MCF 10A (cell line): ENCODE measurements at regions not wholly inside any gene's neighbourhood (a gene's known extent, or its start where the extent isn't known, plus 50 kb on each side); places are given as distances from the start of the nearest gene placed in this dataset.

Experiments used
- BruUV-seq: library from RNA; stranded (reverse); fragments of 400-500 nt; replicated peaks from 2 replicates; lab custom pipeline; 2021; lab: Mats Ljungman, UMichigan
- CTCF ChIA-PET: fragments of 300-600 bp; sonication (Branson Sonifier 250); formaldehyde crosslinking; extraction: SDS; loops from one replicate; lab custom pipeline; 2021; ENCODE audit warnings: antibody characterized with exemption, inconsistent platforms; lab: Yijun Ruan, JAX
- POLR2A ChIA-PET: fragments of 300-600, 350-650 bp; sonication (Branson Sonifier 250); formaldehyde crosslinking; extraction: SDS; loops from one replicate; lab custom pipeline; 2020; ENCODE audit warnings: antibody characterized with exemption, inconsistent platforms; lab: Yijun Ruan, JAX
- DNase-seq: peaks from one replicate; pipeline ENCODE4 v3.0.0-alpha.2; 2018; ENCODE audit not compliant: unreplicated experiment
- H3K27ac Mint-ChIP-seq: one replicate; pipeline ENCODE4 v1.8.0; 2022; ENCODE audit warnings: mild to moderate bottlenecking, low read depth, mixed read lengths; ENCODE audit not compliant: unreplicated experiment
- H3K27me3 Mint-ChIP-seq: one replicate; pipeline ENCODE4 v1.8.0; 2022; ENCODE audit warnings: mixed read lengths; ENCODE audit not compliant: insufficient read depth, unreplicated experiment
- H3K36me3 Mint-ChIP-seq: one replicate; pipeline ENCODE4 v1.8.0; 2022; ENCODE audit warnings: mild to moderate bottlenecking, moderate library complexity, mixed read lengths; ENCODE audit not compliant: insufficient read depth, unreplicated experiment
- H3K4me1 Mint-ChIP-seq: one replicate; pipeline ENCODE4 v1.8.0; 2022; ENCODE audit warnings: mixed read lengths; ENCODE audit not compliant: insufficient read depth, unreplicated experiment
- H3K4me3 Mint-ChIP-seq: one replicate; pipeline ENCODE4 v1.8.0; 2022; ENCODE audit warnings: mild to moderate bottlenecking, moderate library complexity, mixed read lengths; ENCODE audit not compliant: unreplicated experiment
- H3K9me3 Mint-ChIP-seq: one replicate; pipeline ENCODE4 v1.8.0; 2022; ENCODE audit warnings: mixed read lengths; ENCODE audit not compliant: unreplicated experiment
- CTCF ChIP-seq: fragments of 200-600 bp; IDR thresholded peaks from one replicate; pipeline ENCODE4 v1.8.0; 2022; ENCODE audit warnings: antibody characterized with exemption, mild to moderate bottlenecking; ENCODE audit not compliant: unreplicated experiment
- intact Hi-C: fragments of 100-400 bp; cut with micrococcal nuclease; formaldehyde crosslinking; loops from 2 replicates; pipeline ENCODE4 v1.14.1; 2022

GRCh38 chr5:145543968-145544367 lies 291.2 kb downstream of the PRELID2 start:
- H3K36me3 Mint-ChIP-seq: no peaks in the 10 kb centered on the region
- no TSS peak for BruUV-seq
- intact Hi-C loops: no loop called here
- DNase-seq: no peak
- no peak overlapping the region for H3K4me3 Mint-ChIP-seq
- H3K9me3 Mint-ChIP-seq: no peaks in the 10 kb centered on the region
- H3K4me1 Mint-ChIP-seq: peaks cover 6% of the 10 kb centered on the region
- no peak for TF ChIP-seq CTCF
- ChIA-PET POLR2A (interaction anchor here (0.5 to 0.6 kb wide), 2 partner anchors 296 to 1249 kb away, joined by 3 read pairs; no protein-coding TSS in a partner anchor), CTCF (interaction anchor here (0.9 kb wide), 1 partner anchor 9 kb away, joined by 6 read pairs; no protein-coding TSS in a partner anchor)
- H3K27ac Mint-ChIP-seq: no peak overlapping the region
- no peaks in the 10 kb centered on the region for H3K27me3 Mint-ChIP-seq

DNA sequence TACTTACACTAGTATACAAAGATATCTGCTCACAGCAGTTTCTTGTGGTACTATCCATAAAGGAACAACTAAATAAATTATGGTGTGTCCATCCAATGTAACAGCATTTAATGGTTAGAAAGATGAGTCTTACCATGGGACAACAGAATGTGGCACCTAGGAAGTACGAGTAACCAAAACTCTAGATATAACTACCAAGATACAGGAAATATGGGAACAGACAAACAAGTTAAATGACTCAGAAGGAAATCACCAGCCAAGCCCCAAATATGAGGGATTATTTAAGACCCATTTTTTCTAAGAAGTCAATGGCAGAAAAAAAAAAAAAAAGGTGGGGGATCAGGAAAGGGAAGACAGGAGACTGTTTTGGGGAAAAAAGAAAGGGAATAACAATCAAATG lies 294.8 kb downstream of the PRELID2 start:
- TF ChIP-seq CTCF: no peak
- Mint-ChIP-seq H3K27ac (peak overlapping the region; percentile 6), H3K9me3 (no peaks in the 10 kb centered on the region), H3K27me3 (no peaks in the 10 kb centered on the region), H3K4me3 (no peak overlapping the region), H3K36me3 (no peaks in the 10 kb centered on the region), H3K4me1 (peaks cover 6% of the 10 kb centered on the region)
- ChIA-PET POLR2A (no interaction called here), CTCF (no interaction called here)
- no TSS peak for BruUV-seq
- intact Hi-C loops: no loop called here
- no peak for DNase-seq

DNA sequence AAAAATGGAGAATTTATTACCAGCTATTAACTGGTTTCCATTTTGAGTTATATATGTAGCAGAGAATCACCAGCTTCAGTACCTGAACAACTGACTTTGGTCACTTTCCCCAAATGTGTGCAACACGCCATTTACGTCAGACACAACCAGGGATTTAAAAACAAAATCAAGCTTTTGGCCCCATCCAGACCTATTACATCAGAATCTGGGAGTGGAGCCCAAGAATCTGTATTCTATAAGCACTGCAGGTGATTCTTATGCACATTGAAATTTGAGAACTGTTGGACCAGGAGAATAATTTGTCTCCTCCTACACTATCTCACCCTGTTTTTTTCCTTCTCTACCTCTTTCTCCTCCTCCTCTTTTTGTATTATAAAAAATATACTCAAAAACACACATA lies 295.9 kb downstream of the PRELID2 start:
- no peaks in the 10 kb centered on the region for H3K36me3 Mint-ChIP-seq
- no TSS peak for BruUV-seq
- POLR2A ChIA-PET: no interaction called here
- TF ChIP-seq CTCF: no peak
- no peak overlapping the region for H3K4me3 Mint-ChIP-seq
- no peaks in the 10 kb centered on the region for H3K9me3 Mint-ChIP-seq
- H3K27me3 Mint-ChIP-seq: no peaks in the 10 kb centered on the region
- no peak overlapping the region for H3K27ac Mint-ChIP-seq
- intact Hi-C loops: no loop called here
- peaks cover 6% of the 10 kb centered on the region for H3K4me1 Mint-ChIP-seq
- DNase-seq: no peak
- CTCF ChIA-PET: no interaction called here

DNA sequence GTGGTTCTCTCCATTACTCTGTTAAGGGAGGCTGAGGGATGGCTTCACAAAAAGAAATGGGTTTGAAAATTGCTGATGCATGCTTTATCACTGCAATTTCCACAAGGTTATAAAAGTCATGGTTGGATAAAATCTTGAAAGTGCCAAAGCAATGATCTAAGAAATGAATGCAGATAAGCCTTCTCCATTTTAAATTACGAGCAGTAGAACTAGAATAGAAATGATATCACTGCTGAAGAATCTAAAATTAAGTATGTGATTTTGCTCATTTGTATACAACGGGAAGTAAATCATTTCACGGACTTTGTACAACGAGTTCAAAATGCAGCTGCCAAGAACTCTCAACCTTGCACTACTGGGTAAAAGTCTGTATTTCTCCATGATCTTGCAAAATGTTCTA lies 299.0 kb downstream of the PRELID2 start:
- Mint-ChIP-seq H3K4me3 (no peak overlapping the region), H3K36me3 (no peaks in the 10 kb centered on the region), H3K9me3 (no peaks in the 10 kb centered on the region), H3K27me3 (no peaks in the 10 kb centered on the region), H3K27ac (no peak overlapping the region), H3K4me1 (peaks cover 12% of the 10 kb centered on the region)
- POLR2A ChIA-PET: no interaction called here
- CTCF ChIA-PET: interaction anchor here (1.5 kb wide), 1 partner anchor 22 kb away, joined by 3 read pairs; no protein-coding TSS in a partner anchor
- intact Hi-C loops: no loop called here
- no peak for TF ChIP-seq CTCF
- no peak for DNase-seq
- no TSS peak for BruUV-seq
